ENCODE measurements at regions not wholly inside any gene's neighbourhood (a gene's known extent, or its start where the extent isn't known, plus 50 kb on each side); places are given as distances from the start of the nearest gene placed in this dataset.

DNA sequence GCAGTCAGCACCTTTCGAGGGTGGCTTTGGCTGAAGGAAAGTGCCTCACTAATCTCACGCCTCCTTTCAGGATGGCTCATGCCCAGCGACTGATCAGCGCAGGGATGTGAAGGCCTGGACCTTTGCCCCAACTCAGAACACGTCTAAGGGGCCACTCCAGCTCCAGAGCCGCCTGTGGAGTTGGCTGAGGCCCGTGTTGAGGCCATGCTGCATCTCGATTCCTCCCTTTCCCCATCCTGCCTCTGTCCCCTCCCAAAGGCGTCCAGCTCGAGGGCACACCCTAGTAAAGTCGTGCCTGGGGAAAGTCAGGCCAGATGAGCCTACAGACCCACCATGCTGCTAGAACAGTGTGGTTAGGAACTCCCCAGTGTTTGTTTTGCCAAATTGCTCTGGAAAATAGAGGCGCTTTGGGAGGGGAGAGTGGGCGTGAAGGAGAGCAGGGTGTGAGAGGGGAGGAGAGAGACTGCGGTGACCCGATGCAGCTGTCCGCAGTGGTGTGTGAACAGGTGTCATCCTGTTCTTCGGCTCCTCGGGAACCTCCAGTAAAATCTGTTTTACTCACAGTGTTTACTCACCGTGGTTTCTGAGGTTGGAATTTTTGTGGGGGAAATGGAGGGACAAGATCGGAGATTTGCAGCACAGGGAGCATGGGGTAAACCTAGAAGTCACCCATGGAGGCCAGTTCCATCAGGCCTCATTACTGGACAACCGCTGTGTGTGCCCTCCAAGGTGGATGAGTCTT lies 85.0 kb upstream of the PMEPA1 start:
- DNase-seq: no peak

DNA sequence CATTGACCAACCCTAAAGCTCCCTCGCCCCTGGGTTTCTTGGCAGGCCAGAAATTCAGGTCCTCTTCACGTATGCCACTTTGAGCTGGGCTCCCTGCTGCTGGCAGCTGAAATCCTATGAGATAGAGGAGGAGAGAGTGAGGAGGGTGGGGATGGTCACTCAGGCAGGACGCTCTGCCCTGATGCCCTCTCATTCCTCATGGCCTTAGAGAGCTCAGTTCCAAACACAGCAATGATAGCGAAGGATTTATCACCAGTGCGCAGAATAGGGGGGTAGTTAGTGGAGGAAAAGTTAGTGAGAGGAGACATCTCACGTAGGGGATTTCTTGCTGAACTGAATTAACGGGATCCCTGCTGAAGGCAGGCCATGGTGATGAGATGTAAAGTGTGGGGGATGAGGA lies 84.2 kb upstream of the PMEPA1 start:
- no peak for DNase-seq

DNA sequence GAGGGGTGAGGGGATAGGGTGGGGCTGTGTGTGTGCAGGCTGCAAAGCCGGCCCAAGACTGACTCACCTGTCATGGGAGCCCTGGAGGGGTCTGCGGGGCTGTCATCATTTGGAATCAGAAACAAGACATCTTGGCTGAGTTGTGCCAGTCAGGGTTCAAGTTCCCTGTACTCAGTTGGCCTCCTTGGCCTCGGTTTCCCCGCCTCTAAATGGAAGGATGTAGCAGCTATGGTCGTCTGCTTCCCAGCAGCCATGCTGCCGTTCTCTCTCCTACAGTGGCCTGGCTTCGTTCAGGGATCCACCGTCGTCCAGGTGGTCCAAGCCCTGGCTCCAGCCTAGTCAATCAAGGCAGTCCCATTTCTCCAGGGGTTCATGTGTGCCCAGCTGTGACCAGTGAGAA lies 83.6 kb upstream of the PMEPA1 start:
- DNase-seq: no peak

DNA sequence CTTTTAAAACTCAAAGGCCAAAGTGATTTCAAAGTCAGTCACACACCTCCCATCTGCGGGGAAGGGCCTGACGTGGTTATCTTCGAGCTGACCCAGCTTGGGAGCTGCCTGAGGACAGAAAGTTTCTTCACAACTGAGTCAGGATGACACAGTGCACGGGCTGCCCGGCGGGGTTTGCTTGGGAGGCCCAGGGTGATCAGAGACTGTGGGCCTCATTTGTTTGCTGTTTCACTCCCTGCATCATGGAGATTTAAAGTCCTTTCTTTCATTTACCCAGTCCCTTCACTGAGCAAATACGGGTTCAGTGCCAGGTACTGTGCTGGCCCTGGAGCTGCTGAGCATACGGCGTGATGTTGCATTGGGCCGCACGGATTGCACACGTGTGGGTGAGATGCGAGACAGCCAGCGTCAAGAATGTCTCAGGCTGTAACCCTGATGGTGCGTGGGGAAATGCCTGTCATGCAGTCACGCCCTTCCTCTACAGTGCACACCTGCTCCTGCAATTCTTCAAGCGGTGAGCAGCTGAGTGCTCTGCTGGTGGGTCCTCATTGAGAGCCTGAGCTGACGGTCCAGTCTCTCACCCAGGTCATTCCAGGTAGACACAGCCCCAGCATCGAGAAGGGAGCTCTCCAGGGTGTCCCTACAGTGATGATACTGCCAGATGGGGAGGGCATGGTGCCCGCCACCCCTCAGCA lies 82.7 kb upstream of the PMEPA1 start:
- DNase-seq: no peak

DNA sequence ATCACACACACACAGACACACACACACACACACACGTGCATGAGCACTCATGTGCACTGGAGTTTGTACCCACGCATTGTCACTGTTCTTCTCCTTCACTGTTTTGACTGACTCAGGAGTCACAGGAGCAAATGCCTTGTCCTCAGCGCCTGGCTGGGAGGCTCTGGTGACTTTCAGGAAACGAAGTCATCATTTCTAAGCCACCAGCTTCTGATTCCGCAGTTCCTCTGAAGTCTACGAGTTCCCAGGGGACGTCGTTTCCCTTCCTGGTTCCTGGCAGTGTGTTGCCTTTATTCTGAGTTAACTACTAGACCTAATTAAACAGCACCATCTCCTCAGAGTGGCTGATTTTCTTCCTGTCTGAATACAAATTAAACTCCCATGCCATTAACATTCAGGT lies 82.2 kb upstream of the PMEPA1 start:
- peak; percentile 31 for DNase-seq

DNA sequence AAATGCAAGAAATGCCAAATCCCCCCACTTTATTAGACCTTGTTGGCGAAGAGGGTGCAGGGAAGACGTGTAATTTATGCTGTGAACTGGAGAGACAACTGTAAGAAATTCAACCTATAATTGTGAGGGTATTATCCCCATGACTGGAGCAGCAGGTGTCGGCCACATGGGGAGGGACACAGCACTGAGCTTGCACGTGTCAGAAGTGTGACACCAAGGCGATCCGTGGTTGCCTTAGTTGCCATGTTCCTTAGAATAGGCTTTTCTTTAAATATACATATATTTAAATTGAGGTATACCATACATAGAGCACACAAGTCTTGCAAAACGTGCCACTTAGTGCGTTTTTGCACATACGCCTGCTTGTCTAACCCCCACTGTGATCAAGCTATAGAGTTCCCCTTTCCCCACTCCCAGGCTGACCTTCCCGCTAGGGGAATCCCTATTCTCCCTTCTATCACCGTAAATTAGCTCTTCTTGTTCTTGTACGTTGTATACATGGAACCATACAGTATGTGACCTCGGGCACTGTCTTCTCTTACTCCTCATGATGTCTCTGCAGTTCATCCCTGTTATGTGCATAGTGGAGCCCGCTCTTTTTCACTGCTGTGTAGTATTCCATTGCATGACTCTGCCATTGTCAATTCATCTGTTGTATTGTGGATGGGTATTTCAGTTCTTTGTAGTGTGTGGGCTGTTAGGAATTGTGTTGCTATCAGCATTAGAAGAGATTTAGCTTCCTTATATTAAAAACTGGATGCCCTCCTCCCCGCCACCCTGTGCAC lies 81.6 kb upstream of the PMEPA1 start:
- DNase-seq: peak; percentile 3

DNA sequence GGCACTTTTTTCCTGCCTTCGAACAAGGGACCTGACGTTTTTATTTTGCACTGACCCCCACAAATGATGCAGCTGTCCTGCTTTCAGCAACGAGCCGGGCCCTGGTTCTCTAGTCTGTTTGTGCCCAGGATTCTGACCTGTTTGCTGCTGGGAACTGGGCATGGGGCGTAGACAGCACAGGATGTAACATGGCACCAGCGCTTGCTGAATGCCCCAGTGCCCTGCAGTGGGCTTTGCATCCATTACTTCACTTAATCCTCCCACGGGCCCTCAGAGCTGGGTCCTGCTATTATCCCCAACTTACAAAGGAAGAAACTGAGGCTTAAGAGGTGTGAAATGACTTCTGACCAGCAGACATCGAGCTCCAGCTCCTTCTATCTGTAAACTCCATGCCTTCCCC lies 80.4 kb upstream of the PMEPA1 start:
- DNase-seq: peak; percentile 10

DNA sequence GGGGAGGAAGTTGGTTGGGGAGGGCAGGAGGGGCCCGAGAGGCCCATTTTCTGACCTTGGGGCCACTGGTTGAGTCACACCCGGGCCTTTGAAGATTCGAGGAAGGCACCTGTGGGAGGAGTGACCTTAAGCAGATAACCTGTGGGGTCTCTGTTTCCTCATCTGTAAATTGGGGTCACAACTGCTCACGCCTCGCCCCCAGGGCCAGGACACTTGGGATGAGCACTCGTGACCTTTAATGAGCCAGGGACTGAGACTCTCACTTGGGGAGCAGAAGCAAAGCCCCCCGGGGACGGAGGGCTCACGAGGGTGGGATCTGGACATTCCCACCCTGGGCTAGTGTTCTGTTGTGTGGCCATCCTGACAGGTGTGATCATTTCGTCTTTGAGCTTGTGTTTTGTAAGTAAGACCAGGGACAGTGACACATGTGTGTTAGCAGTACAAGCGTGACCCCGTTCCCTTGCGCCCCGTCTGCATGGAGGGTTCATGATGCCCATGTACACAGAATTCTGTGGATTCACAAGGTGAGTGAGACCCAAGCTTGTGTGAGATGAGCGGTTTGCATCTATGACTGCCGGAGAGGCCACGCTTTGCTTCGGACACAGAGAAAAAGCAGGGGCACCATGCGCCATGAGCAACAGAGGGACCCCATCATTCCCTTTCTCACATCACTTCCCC lies 79.3 kb upstream of the PMEPA1 start:
- DNase-seq: peak; percentile 5

DNA sequence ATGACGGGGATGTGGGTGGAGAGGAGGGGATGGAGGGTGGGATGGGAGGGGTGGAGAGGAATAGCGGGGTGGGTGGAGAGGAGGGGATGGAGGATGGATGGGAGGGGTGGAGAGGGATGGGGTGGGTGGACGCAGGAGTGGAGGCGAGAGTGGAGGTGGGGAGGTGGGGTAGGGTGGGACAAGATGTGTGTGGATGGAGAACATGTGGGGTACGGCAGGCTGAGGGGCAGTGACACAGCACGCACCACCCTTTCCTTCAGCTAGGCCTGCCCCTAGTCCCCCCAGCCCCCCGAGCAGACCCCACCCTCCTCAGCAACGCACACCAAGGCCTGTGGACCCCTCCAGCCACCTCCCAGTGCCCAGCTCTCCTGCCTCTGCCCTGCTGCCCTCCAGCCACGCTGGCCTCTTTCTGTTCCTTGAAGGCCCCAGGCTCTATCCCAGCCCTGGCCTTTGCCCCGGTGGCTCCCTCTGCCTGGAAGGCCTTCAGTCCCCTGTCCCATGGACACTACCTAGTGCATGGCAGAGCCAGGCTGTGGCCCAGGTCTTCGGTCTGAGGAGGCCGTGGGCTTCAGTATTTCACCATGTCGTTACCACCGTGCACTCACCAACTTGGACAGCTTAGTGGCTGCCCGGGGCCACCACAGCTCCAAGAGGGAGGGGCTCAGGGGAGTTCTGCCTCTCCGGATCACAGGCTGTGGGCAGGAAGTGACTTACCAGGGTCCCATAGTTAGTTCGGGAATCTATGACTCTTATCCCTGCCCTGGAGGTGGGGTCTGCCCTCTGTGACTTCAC lies 78.4 kb upstream of the PMEPA1 start:
- peak; percentile 16 for DNase-seq

DNA sequence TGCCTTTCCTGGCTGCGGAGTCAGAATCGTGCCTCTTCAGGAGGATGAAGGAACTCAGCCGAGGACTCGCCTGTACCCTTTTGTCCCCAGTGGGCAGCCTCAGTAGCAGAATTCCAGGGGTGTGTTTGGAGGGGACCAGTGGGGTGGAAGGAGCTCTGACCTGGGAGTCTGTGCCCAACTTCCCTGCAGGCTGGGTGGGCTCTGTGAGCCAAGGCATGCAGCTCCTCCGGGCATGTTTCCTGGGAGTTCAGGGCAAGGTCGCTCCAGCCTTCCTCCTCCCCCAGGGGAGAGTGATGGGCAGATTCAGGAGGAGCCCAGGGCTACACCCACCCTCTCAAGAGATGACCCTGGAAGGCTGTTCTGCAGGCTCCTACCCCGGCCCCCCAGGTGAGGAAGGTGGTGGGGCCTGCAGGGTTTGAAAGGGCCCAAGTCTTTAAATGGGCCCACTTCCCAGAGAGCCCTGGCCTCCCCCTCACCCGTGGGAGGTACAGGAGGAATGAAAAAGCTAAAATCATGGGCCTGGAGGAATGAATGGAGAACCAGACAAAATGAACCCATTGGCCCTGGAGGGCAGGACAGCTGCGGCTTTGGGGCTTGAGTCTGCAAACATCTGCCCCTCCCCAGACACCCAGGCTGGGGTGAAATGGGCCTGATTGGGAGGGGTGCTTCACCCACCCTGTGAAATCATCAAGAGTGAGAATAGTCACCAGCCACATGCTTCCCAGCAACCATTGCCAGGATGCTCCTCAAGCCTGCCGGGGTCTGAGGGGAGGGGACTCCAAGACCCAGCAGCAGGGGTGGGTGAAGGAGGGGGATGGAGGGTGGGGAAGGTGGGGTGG lies 77.6 kb upstream of the PMEPA1 start:
- DNase-seq: peak; percentile 16

DNA sequence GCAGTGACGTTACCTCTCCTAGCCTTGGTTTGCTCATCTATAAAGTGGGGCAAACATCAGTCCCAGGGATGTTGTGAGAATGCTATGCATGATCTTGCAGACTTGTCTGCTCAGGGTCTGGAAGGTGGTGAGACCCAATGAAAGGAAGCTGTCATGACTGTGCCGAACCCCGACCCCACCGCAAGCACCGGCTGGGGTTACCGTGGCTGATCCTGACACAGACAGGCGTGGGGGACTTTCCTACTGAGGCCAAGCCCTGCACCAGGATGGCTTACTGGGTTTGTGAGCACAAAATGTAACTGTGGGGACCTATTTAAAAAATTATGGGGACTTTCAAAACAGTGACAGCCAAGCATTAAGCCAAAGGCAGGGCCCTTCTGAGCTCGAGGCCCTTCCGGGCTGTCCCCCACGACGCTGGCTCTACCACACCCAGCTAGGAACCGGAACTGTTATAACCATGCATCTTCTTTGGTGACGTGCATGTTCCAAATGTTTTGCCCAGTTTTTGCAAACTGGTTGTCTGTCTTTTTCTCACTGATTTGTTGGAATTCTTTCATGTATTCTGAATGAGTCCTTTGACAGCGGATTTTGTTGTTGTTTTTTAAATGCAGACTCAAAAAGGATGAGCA lies 76.6 kb upstream of the PMEPA1 start:
- peak; percentile 8 for DNase-seq

DNA sequence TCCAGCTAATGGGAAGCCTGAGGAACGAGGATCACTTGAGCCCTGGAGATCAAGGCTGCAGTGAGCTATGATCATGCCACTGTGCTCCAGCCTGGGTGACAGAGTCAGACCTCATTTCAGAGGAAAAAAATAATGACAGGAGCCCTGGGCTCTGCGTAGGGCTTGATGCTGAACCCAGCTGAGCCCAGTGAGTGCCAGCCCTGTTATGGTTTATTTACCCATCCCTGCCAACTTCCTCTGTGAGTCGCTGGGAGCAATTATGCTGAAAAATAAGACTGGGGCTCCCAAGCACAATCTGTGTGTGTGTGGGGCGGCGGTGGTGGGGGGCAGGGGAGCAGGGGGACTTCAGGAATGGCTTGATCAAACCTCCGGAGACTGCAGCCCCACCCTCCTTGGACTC lies 75.9 kb upstream of the PMEPA1 start:
- DNase-seq: peak; percentile 11

DNA sequence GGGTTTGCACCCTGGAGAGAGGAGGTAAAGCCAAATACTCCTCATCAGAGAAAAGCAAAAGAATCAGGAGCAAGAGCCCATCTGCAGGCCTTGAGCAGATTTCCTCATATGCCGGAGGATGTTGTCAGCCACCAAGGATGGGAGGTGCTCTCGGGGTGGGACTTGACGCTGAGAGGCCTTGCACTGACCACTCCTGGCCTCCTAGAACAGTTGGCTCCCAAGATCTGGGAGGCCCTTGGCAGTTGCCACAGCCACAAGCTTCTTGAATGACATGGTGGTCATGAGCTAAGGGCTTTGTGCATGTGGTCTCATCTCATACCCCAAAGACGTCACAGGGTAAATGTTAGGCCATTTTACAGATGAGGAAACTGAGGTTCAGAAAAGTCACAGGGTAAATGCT lies 75.2 kb upstream of the PMEPA1 start:
- peak; percentile 15 for DNase-seq

DNA sequence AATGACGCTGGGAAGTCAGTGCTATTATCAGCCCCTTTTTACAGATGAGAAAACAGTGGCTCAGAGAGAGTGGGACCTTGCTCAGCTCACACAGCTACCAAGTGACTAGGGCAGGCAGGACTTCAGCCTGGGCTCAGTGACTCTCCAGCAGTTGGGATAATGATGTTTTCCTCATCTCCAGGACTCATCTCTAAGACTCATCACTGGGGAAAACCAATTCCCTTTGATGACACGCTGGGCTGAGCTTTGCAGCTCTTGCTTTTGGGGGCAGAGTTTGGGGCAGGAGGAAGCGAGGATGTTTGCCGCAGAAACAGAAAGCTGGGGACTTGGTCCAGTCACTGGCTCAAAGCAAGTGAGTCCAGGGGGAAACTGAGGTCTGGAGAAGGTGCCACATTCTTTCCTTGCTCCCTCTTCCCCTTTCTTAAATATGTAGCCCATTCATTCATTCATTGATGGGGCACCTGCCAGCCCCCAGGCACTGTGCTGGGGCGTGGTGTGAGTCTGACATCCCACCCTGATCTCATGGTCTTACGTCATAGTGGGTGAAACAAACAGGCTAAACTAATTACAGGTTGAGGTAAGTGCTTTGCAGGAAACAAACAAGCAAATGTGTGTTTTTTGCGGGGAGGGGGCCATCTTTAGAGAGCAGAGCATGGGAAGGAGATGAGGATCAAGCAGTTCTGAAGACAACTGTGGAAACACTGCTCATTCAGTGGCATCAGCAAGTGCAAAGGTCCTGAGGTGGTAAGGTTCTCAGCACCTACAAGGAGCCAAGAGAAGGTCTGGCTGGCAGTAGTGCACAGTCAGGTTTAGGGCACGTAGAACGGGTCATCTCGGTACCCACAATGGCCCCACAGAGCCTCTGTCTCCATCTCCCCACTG lies 74.4 kb upstream of the PMEPA1 start:
- DNase-seq: peak; percentile 10

DNA sequence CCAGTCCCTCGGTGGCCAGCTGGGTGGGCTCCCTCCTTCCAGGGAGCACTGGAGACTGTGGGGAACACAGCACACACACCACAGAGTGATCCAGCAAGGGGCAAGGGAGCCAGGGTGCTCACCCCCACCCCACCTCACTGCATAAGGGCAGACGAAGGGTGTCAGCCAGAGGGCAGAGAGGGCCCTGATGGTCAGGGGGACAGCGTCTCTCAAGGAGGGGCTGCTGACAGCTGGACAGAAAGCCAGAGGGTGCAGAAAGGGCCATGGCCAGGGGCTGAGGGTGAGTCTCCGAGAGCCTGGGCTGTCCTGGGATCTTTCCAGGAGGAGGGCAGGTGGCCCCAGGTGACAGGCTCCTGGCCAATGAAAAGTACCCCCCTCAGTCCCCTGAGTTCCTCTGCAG lies 73.4 kb upstream of the PMEPA1 start:
- DNase-seq: no peak

DNA sequence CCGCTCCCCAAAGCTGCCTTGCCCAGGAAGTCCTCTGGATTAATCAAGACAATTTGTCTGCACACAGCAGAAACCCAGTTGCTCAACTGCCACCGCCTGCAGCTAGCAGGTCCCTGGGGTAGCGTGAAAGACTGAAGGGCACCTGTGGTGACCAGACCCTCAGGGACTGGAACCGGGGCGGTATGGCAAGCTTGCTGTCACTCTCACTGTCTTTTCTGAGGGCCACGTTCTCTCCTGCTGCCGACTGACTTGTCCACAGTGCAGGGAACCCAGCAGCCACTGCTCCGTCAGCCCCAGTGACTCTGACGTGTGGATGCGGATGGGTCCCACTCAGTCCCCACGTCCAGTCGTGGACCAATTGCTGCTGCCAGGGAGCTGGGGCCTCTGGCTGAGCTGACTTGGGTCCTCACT lies 72.8 kb upstream of the PMEPA1 start:
- DNase-seq: no peak

DNA sequence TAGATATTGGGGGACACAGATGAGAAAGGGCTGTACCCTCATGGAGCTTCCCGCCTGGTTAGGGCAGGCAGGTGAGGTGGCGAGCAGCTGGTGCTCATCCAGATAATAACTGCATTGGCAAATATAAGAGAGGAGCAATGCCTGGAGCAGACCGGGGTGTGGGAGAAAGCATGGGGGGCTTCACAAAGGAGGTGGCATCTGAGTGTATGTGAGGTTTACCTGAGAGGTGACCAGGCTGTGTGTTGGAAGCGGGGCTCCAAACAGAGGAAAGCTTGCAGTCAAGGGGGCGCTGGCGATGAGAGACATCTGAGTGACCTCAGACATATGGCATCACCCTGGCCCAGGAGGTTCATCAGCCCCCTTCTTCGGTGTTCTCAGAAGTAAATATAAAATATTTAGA lies 72.1 kb upstream of the PMEPA1 start:
- no peak for DNase-seq

DNA sequence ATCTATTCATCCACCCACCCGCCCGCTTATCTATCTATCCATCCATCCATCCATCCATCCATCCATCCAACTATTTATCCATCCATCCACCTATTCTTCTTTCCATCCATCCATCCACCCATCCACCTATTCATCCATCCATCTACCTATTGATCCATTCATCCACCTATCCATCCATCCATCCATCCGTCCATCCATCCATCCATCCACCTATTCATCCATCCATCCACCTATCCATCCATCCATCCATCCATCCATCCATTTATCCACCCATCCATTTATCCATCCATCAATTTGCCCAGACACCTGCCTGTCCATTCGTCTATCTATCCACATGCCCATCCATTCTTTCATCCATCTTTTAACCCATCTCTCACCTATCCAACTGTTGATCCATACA lies 71.1 kb upstream of the PMEPA1 start:
- DNase-seq: no peak

DNA sequence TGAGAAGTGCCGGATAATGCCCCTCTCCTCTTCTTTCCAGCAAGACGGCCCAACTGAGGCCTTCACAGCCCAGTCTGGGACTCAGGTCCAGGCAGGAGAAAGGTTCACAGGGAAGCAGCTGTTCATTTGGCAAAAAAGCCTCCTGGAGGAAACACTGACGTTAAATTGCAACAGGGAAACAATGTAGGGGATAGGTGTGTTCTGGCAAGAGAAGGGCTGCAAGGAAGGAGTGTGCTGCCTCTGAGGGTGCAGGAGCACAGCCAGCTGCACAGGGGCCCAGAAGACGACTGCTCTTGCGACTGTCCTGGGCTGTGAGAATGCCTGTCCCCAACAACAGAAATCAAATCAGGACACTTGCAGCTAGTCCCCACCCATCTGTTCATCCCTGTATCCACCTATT lies 70.6 kb upstream of the PMEPA1 start:
- DNase-seq: no peak

DNA sequence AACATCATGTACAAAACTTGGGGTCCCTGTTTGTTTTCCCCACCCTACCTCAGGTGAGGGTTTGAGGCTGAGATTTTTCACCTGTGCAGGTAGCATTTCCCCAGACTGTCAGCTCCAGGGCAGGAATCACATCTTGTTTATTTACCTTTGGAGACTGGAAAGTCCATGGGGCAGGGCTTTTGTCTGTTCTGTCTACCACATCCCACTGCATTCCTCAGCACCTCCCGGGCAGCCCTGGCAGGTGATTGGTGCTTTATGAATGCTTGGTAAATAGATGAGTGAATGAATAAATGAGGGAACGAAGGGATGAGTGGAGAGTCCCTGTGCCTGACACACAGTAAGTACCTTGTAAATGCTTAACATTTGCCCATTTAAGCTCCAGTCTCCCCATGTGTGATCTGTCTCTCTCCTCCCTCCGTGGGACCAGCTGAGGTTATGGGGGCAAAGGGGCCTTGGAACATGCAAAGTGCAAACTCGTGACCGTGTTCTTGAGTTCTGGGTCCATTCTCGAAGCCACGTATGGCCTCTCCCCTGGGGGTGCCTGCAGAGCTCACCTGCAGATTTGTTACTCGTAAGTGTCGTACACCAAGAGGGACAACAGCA lies 69.7 kb upstream of the PMEPA1 start:
- DNase-seq: no peak
